ENCODE measurements at regions not wholly inside any gene's neighbourhood (a gene's known extent, or its start where the extent isn't known, plus 50 kb on each side); places are given as distances from the start of the nearest gene placed in this dataset.

DNA sequence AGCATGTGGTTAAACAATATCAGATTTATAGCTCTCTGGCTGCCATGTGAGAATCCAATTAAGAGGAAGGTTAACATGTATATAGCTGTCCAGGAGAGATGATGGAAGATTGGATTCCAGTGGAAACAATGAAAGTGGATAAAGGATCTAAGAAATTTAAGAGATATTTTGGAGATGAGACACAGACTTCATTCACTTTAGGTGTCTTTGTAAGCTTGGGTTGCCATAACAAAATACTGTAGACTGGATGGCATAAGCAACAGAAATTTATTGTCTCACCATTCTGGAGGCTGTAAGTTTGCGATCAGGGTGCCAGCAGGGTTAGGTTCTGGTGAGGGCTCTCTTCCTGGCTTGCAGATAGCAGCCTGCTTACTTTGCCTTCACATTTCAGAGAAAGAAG lies 155.9 kb upstream of the MYOCD start:
- Histone ChIP-seq H3K4me1 (peaks cover 0 to 17% (median 6%) of the 10 kb centered on the region in 4 donors), H3K9me3 (no peaks in the 10 kb centered on the region), H3K27ac (peak overlapping the region in 1 of 4 donors; percentile 16), H3K36me3 (no peaks in the 10 kb centered on the region), H3K4me3 (no peak overlapping the region), H3K27me3 (no peaks in the 10 kb centered on the region)
- 88 to 95% methylated on average over 1 of the region's 1 CpG for WGBS, 2 donors
- intact Hi-C loops (cut with DNase I), result no loop called here
- TF ChIP-seq, protein P1, sequence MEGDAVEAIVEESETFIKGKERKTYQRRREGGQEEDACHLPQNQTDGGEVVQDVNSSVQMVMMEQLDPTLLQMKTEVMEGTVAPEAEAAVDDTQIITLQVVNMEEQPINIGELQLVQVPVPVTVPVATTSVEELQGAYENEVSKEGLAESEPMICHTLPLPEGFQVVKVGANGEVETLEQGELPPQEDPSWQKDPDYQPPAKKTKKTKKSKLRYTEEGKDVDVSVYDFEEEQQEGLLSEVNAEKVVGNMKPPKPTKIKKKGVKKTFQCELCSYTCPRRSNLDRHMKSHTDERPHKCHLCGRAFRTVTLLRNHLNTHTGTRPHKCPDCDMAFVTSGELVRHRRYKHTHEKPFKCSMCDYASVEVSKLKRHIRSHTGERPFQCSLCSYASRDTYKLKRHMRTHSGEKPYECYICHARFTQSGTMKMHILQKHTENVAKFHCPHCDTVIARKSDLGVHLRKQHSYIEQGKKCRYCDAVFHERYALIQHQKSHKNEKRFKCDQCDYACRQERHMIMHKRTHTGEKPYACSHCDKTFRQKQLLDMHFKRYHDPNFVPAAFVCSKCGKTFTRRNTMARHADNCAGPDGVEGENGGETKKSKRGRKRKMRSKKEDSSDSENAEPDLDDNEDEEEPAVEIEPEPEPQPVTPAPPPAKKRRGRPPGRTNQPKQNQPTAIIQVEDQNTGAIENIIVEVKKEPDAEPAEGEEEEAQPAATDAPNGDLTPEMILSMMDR (IDR thresholded peaks at IDR 0.05), result no peak
- TF ChIP-seq POLR2A (IDR thresholded peaks at IDR 0.05) (no peak), EP300 (IDR thresholded peaks at IDR 0.05) (no peak), POLR2AphosphoS5 (IDR thresholded peaks at IDR 0.05) (no peak)
- DNase-seq, result no peak

DNA sequence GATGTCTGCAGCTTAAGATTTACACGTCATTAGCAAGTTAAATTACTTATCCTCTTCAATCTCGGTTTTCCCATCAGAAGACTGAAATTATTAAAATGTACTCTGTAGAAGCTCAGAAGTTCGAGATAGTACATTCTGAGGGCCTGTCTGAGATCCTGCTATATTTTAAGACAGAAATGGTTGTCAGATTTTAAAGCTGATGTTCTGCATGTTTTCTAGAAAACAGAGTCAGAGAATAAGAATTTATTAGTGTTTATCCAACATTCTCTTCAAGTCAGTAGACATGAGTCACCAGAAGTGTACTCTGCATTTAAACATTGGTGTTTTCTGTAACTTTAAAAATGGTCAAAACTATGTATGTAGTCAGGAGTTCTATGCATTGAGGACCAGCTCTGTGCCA lies 155.2 kb upstream of the MYOCD start:
- TF ChIP-seq EP300 (IDR thresholded peaks at IDR 0.05), result no peak
- TF ChIP-seq, protein P1 (IDR thresholded peaks at IDR 0.05), result no peak
- no peak for TF ChIP-seq POLR2AphosphoS5 (IDR thresholded peaks at IDR 0.05)
- no peak for TF ChIP-seq POLR2A (IDR thresholded peaks at IDR 0.05)
- Histone ChIP-seq H3K4me3 (no peak overlapping the region), H3K4me1 (peaks cover 0 to 18% (median 9%) of the 10 kb centered on the region in 4 donors), H3K36me3 (no peaks in the 10 kb centered on the region), H3K27me3 (no peaks in the 10 kb centered on the region), H3K27ac (peak overlapping the region in 1 of 4 donors; percentile 16), H3K9me3 (no peaks in the 10 kb centered on the region)
- WGBS, 2 donors, result 60 to 69% methylated on average over 3 of the region's 3 CpGs
- intact Hi-C loops (cut with DNase I), result no loop called here
- DNase-seq, result no peak

DNA sequence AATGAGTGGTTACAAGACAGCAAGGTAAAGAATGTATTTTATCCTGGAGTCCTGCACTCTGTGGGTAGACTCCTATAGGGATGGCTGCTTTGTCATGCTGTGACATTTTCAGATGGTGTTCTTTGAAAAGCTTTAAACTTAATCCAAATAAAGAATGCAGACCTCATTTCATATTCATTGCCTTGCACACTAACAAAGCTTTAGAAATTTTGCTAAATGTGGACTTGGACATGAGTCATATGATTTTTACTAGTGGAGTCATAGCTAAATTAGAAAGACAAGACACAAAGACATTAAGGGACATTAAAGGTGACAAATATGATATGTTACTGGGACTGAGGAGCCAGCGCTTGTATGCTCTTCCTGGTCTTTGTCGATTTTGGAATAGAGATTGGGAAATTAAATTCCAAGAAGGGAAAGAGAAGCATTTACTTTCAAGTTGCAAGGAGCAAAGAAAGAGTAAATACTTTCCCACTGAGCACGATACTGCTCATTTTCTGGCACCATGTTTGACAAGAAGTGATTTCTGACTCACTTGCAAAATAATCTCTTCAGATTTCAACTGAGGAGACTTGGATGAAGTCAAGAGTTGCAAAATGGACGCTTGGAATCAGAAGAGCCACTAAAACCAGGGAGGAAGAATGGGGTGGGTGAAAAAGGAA lies 152.9 kb upstream of the MYOCD start:
- peak overlapping the region in 2 of 4 donors; percentile 15 to 30 for H3K27ac ChIP-seq

DNA sequence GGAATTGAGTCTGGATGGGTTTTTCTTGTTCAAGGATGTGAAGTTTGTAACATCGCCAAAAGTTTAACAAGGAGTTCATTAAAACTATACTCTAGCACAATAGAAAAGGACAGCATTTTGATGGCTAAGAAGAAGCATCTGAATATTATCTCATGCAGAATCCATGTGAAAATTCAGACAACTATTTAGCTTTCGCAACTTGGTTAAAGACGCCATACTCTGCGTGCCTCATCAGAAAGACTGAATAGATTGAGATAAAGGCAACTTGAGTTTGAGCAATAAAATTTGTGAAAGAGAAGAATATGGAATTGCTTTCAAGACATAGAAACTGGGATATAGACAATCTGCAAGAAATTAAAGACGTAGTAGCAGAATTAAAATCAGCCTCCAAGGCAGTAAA lies 151.1 kb upstream of the MYOCD start:
- intact Hi-C loops (cut with DNase I), result no loop called here
- no peaks in the 10 kb centered on the region for H3K36me3 ChIP-seq
- 95 to 97% methylated on average over 5 of the region's 5 CpGs for WGBS, 2 donors
- no peaks in the 10 kb centered on the region for H3K9me3 ChIP-seq
- DNase-seq, result no peak
- H3K4me3 ChIP-seq, result no peak overlapping the region
- no peak overlapping the region for H3K27ac ChIP-seq
- TF ChIP-seq POLR2AphosphoS5 (IDR thresholded peaks at IDR 0.05) (no peak), POLR2A (IDR thresholded peaks at IDR 0.05) (no peak), EP300 (IDR thresholded peaks at IDR 0.05) (no peak)
- TF ChIP-seq, protein P1 (IDR thresholded peaks at IDR 0.05), result no peak
- no peaks in the 10 kb centered on the region for H3K27me3 ChIP-seq
- peaks cover 0 to 25% (median 13%) of the 10 kb centered on the region in 4 donors for H3K4me1 ChIP-seq

More for the DNA sequence above, 152.9 kb upstream of the MYOCD start:
- Histone ChIP-seq H3K9me3 (no peaks in the 10 kb centered on the region), H3K27me3 (no peaks in the 10 kb centered on the region), H3K4me3 (no peak overlapping the region), H3K36me3 (no peaks in the 10 kb centered on the region), H3K4me1 (peaks cover 0 to 25% (median 13%) of the 10 kb centered on the region in 4 donors)
- intact Hi-C loops (cut with DNase I), result no loop called here
- WGBS, 2 donors, result 76 to 86% methylated on average over 4 of the region's 4 CpGs
- DNase-seq, result no peak
- TF ChIP-seq, protein P1 (IDR thresholded peaks at IDR 0.05), result no peak
- TF ChIP-seq EP300 (IDR thresholded peaks at IDR 0.05), result no peak
- TF ChIP-seq POLR2AphosphoS5 (IDR thresholded peaks at IDR 0.05), result no peak
- TF ChIP-seq POLR2A (IDR thresholded peaks at IDR 0.05), result no peak
